ENCODE measurements at regions not wholly inside any gene's neighbourhood (a gene's known extent, or its start where the extent isn't known, plus 50 kb on each side); places are given as distances from the start of the nearest gene placed in this dataset.

DNA sequence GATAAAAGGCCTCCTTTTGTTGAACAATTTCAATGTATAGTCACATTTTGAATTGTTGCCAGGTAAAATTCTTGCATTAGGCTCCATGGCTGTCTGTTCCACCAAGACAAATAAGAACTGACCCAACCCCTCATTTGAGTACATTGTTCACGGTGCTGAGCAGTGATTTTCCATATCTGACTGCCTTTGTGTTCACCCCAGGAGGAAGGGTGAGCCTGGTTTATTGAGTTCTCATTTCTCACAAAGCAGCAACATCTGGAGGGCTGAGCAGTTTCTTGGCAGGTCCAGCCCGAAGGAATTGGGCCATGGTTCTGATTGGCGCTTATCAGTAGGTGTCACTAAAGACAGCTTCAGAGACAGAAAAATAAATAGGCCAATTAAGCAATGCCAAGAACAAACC is 149.1 kb downstream of the BMP4 start:
- TF ChIP-seq, protein P1, sequence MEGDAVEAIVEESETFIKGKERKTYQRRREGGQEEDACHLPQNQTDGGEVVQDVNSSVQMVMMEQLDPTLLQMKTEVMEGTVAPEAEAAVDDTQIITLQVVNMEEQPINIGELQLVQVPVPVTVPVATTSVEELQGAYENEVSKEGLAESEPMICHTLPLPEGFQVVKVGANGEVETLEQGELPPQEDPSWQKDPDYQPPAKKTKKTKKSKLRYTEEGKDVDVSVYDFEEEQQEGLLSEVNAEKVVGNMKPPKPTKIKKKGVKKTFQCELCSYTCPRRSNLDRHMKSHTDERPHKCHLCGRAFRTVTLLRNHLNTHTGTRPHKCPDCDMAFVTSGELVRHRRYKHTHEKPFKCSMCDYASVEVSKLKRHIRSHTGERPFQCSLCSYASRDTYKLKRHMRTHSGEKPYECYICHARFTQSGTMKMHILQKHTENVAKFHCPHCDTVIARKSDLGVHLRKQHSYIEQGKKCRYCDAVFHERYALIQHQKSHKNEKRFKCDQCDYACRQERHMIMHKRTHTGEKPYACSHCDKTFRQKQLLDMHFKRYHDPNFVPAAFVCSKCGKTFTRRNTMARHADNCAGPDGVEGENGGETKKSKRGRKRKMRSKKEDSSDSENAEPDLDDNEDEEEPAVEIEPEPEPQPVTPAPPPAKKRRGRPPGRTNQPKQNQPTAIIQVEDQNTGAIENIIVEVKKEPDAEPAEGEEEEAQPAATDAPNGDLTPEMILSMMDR (IDR thresholded peaks at IDR 0.05; ENCODE audit: control extremely low read depth, extremely low read depth, low read depth, missing control alignments) = no peak
- ChIA-PET POLR2A (no interaction called here), CTCF (interaction anchor here (1.3 to 1.7 kb wide), 4 partner anchors 8 to 27 kb away, joined by 4 to 6 read pairs (median 4); no protein-coding TSS in a partner anchor)
- no peak for DNase-seq (ENCODE audit: extremely low spot score)

DNA sequence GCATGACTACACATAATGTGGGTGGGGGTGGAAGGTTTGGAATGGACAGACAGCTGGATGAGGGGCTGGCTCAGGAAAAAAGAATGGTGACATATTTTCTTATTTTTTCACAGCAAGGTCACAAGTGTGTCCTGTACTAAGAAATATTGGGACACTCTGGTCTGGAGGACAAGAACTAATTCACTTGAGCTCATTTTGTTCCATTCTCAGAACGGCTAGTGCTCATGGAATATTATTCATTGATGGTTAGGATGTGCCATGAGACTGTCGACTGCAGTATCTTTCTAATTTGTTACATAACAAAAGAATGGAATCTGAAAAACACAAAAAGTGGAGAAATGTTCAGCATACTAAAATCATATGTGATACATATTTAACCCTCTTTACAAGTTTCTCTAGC is 149.5 kb downstream of the BMP4 start:
- DNase-seq (ENCODE audit: extremely low spot score) = no peak
- POLR2A ChIA-PET = no interaction called here
- TF ChIP-seq, protein P1 (IDR thresholded peaks at IDR 0.05; ENCODE audit: control extremely low read depth, extremely low read depth, low read depth, missing control alignments) = no peak
- CTCF ChIA-PET = interaction anchor here (1.1 to 1.3 kb wide), 3 partner anchors 8 to 22 kb away, joined by 3 to 5 read pairs (median 4); no protein-coding TSS in a partner anchor

- POLR2A ChIA-PET = no interaction called here
- CTCF ChIA-PET = interaction anchor here (0.9 to 1.8 kb wide), 2 partner anchors 10 to 16 kb away, joined by 3 to 5 read pairs; no protein-coding TSS in a partner anchor
- no peak for DNase-seq (ENCODE audit: extremely low spot score)
Measured at GRCh38 chr14:53796734-53797133, 159.9 kb downstream of the BMP4 start.

GRCh38 chr14:53793790-53794505 is 162.7 kb downstream of the BMP4 start:
- ChIA-PET CTCF (interaction anchor here (0.8 to 1.2 kb wide), 3 partner anchors 7 to 27 kb away, joined by 3 read pairs; no protein-coding TSS in a partner anchor), POLR2A (no interaction called here)
- DNase-seq (ENCODE audit: extremely low spot score) = no peak
- TF ChIP-seq, protein P1 (IDR thresholded peaks at IDR 0.05; ENCODE audit: control extremely low read depth, extremely low read depth, low read depth, missing control alignments) = no peak

More at GRCh38 chr14:53796734-53797133, 159.9 kb downstream of the BMP4 start:
- TF ChIP-seq, protein P1 (IDR thresholded peaks at IDR 0.05; ENCODE audit: control extremely low read depth, extremely low read depth, low read depth, missing control alignments) = no peak

GRCh38 chr14:53792909-53793308 is 163.7 kb downstream of the BMP4 start:
- TF ChIP-seq, protein P1 (IDR thresholded peaks at IDR 0.05; ENCODE audit: control extremely low read depth, extremely low read depth, low read depth, missing control alignments) = peak; percentile 11
- ChIA-PET CTCF (interaction anchor here (0.8 to 1.2 kb wide), 2 partner anchors 8 to 28 kb away, joined by 3 read pairs; no protein-coding TSS in a partner anchor), POLR2A (no interaction called here)
- DNase-seq (ENCODE audit: extremely low spot score) = no peak

- POLR2A ChIA-PET = no interaction called here
Measured at GRCh38 chr14:53790731-53791500, 165.7 kb downstream of the BMP4 start.

More at GRCh38 chr14:53790731-53791500, 165.7 kb downstream of the BMP4 start:
- CTCF ChIA-PET = interaction anchor here (1.6 kb wide), 1 partner anchor 11 kb away, joined by 3 read pairs; no protein-coding TSS in a partner anchor
- TF ChIP-seq, protein P1 (IDR thresholded peaks at IDR 0.05; ENCODE audit: control extremely low read depth, extremely low read depth, low read depth, missing control alignments) = no peak
- DNase-seq (ENCODE audit: extremely low spot score) = no peak

All from GM10248 (cell line).